ENCODE measurements at regions not wholly inside any gene's neighbourhood (a gene's known extent, or its start where the extent isn't known, plus 50 kb on each side); places are given as distances from the start of the nearest gene placed in this dataset.

GRCh38 chr3:53974324-53974723 lies 82.7 kb upstream of the SELENOK start:
- no peaks in the 10 kb centered on the region for H4K20me1 ChIP-seq (ENCODE audit: insufficient read depth)
- H3K9me2 ChIP-seq (ENCODE audit: insufficient read depth) = no peaks in the 10 kb centered on the region
- H3K27ac ChIP-seq (ENCODE audit: low read depth, low read length) = no peak overlapping the region
- no peak overlapping the region for H3K4me2 ChIP-seq (ENCODE audit: low read length)
- no peak overlapping the region for H2AFZ ChIP-seq (ENCODE audit: low read depth, low read length, poor library complexity, severe bottlenecking)
- DNase-seq (ENCODE audit: low read depth, low spot score) = no peak
- no peaks in the 10 kb centered on the region for H3K36me3 ChIP-seq (ENCODE audit: control insufficient read depth in 1 of 2, insufficient read depth in 2 of 2, low read length in 2 of 2)
- intact Hi-C loops (cut with micrococcal nuclease) = no loop called here
- TF ChIP-seq ELF1 (IDR thresholded peaks at IDR 0.05; ENCODE audit: borderline replicate concordance, low read depth) (no peak), CBX3 (IDR thresholded peaks at IDR 0.05; ENCODE audit: low read depth) (no peak), SP1 (IDR thresholded peaks at IDR 0.05; ENCODE audit: low read depth) (no peak), EGR1 (IDR thresholded peaks at IDR 0.05; ENCODE audit: low read depth) (no peak), RAD21 (IDR thresholded peaks at IDR 0.05; ENCODE audit: low read depth) (no peak), ZFX (IDR thresholded peaks at IDR 0.05) (no peak), FOSL1 (IDR thresholded peaks at IDR 0.05; ENCODE audit: low read depth) (no peak), POLR2AphosphoS5 (IDR thresholded peaks at IDR 0.05; ENCODE audit: low read depth, low read length) (no peak), CTCF (IDR thresholded peaks at IDR 0.05 in 2 of 3, conservative IDR thresholded peaks at IDR 0.05 in 1 of 3; ENCODE audit: borderline replicate concordance in 1 of 3, insufficient read depth in 1 of 3, low read depth in 2 of 3, low read length in 2 of 3) (no peak), CEBPB (IDR thresholded peaks at IDR 0.05; ENCODE audit: low read depth) (no peak), EZH2phosphoT487 (IDR thresholded peaks at IDR 0.05; ENCODE audit: borderline replicate concordance) (no peak)
- ChIA-PET POLR2A (no interaction called here), RAD21 (ENCODE audit: low non-redundant PET in 1 of 2, low total read pairs in 2 of 2, uncharacterized antibody in 2 of 2, unreplicated experiment in 2 of 2) (no interaction called here), CTCF (no interaction called here)
- H3K9ac ChIP-seq (ENCODE audit: low read length) = no peak overlapping the region
- H3K27me3 ChIP-seq (ENCODE audit: insufficient read depth, low read length) = 0 out of 2 replicates have a peak, but pooled peaks cover 5% of the 10 kb centered on the region
- H3K79me2 ChIP-seq (ENCODE audit: insufficient read depth, low read length) = no peaks in the 10 kb centered on the region
- no peak overlapping the region for H3K4me3 ChIP-seq (replicated peaks in 1 of 2; ENCODE audit: low read depth in 1 of 2, low read length in 2 of 2)
- BruUV-seq (replicated peaks) = no TSS peak
- ATAC-seq = no peak
- no peaks in the 10 kb centered on the region for H3K4me1 ChIP-seq (ENCODE audit: control insufficient read depth in 1 of 2, insufficient read depth in 2 of 2, low read length in 2 of 2)
- H3K9me3 ChIP-seq (ENCODE audit: control insufficient read depth in 1 of 2, insufficient read depth in 1 of 2, low read depth in 1 of 2, low read length in 2 of 2) = no peaks in the 10 kb centered on the region

- TF ChIP-seq ZFX (IDR thresholded peaks at IDR 0.05) = no peak
- CTCF ChIA-PET = no interaction called here
- Histone ChIP-seq H3K9ac (ENCODE audit: low read length) (no peak overlapping the region), H3K27ac (ENCODE audit: low read depth, low read length) (no peak overlapping the region), H2AFZ (ENCODE audit: low read depth, low read length, poor library complexity, severe bottlenecking) (no peak overlapping the region), H3K4me1 (ENCODE audit: control insufficient read depth in 1 of 2, insufficient read depth in 2 of 2, low read length in 2 of 2) (no peaks in the 10 kb centered on the region), H3K4me2 (ENCODE audit: low read length) (no peak overlapping the region), H3K9me3 (ENCODE audit: control insufficient read depth in 1 of 2, insufficient read depth in 1 of 2, low read depth in 1 of 2, low read length in 2 of 2) (no peaks in the 10 kb centered on the region), H3K79me2 (ENCODE audit: insufficient read depth, low read length) (no peaks in the 10 kb centered on the region), H4K20me1 (ENCODE audit: insufficient read depth) (no peaks in the 10 kb centered on the region), H3K36me3 (ENCODE audit: control insufficient read depth in 1 of 2, insufficient read depth in 2 of 2, low read length in 2 of 2) (no peaks in the 10 kb centered on the region), H3K4me3 (replicated peaks in 1 of 2; ENCODE audit: low read depth in 1 of 2, low read length in 2 of 2) (no peak overlapping the region), H3K27me3 (ENCODE audit: insufficient read depth, low read length) (0 out of 2 replicates have a peak, but pooled peaks cover 5% of the 10 kb centered on the region), H3K9me2 (ENCODE audit: insufficient read depth) (no peaks in the 10 kb centered on the region)
- DNase-seq (ENCODE audit: low read depth, low spot score) (no peak), ATAC-seq (no peak)
- RAD21 ChIA-PET (ENCODE audit: low non-redundant PET in 1 of 2, low total read pairs in 2 of 2, uncharacterized antibody in 2 of 2, unreplicated experiment in 2 of 2) = no interaction called here
- BruUV-seq (replicated peaks) = no TSS peak
- POLR2A ChIA-PET = no interaction called here
- intact Hi-C loops (cut with micrococcal nuclease) = no loop called here
These were observed 82.2 kb upstream of the SELENOK start for GRCh38 chr3:53973905-53974304.
